Hepatocyte (in vitro differentiated cells): ENCODE measurements at regions not wholly inside any gene's neighbourhood (a gene's known extent, or its start where the extent isn't known, plus 50 kb on each side); places are given as distances from the start of the nearest gene placed in this dataset.

Experiments used
- DNase-seq: peaks from one replicate; pipeline ENCODE4 v3.0.0-alpha.2; 2016; ENCODE audit warnings: low spot score
- H2AFZ ChIP-seq: fragments of 200-600 bp; sonication (generic); 2 replicates; pipeline ENCODE4 v1.6.0; 2016; ENCODE audit warnings: antibody characterized with exemption, mild to moderate bottlenecking
- H3K27ac ChIP-seq: fragments of 200-600 bp; sonication (generic); 2 replicates; pipeline ENCODE4 v1.5.1; 2016; ENCODE audit warnings: mild to moderate bottlenecking
- H3K27me3 ChIP-seq: fragments of 200-600 bp; sonication (generic); 2 replicates; pipeline ENCODE4 v1.6.1; 2016
- H3K36me3 ChIP-seq: fragments of 200-600 bp; sonication (generic); replicated peaks from 2 replicates; pipeline ENCODE4 v1.5.1; 2016; ENCODE audit warnings: low read depth; ENCODE audit not compliant: insufficient read depth
- H3K4me1 ChIP-seq: fragments of 200-600 bp; sonication (generic); 2 replicates; pipeline ENCODE4 v1.5.1; 2016; ENCODE audit warnings: mild to moderate bottlenecking, moderate library complexity; ENCODE audit not compliant: insufficient read depth
- H3K4me2 ChIP-seq: fragments of 200-600 bp; sonication (generic); 2 replicates; pipeline ENCODE4 v1.6.0; 2016
- H3K4me3 ChIP-seq: fragments of 200-600 bp; sonication (generic); 2 replicates; pipeline ENCODE4 v1.5.1; 2016; ENCODE audit warnings: mild to moderate bottlenecking
- H3K79me2 ChIP-seq: fragments of 200-600 bp; sonication (generic); 2 replicates; pipeline ENCODE4 v1.6.0; 2017; ENCODE audit warnings: mild to moderate bottlenecking
- H3K9me2 ChIP-seq: fragments of 200-600 bp; sonication (generic); replicated peaks from 2 replicates; pipeline ENCODE4 v1.6.0; 2017; ENCODE audit warnings: mild to moderate bottlenecking; ENCODE audit not compliant: insufficient read depth
- H3K9me3 ChIP-seq: fragments of 200-600 bp; sonication (generic); 2 replicates; pipeline ENCODE4 v1.5.1; 2016; ENCODE audit warnings: low read depth, mild to moderate bottlenecking
- H4K20me1 ChIP-seq: fragments of 200-600 bp; sonication (generic); 2 replicates; pipeline ENCODE4 v1.6.0; 2016; ENCODE audit warnings: mild to moderate bottlenecking; ENCODE audit not compliant: insufficient read depth, poor library complexity, severe bottlenecking
- EZH2 ChIP-seq: fragments of 200-600 bp; sonication (generic); IDR thresholded peaks from 2 replicates; pipeline ENCODE4 v1.6.1; 2016; ENCODE audit warnings: antibody characterized with exemption, mild to moderate bottlenecking, borderline replicate concordance
- EZH2phosphoT487 ChIP-seq: fragments of 200-600 bp; sonication (generic); IDR thresholded peaks from one replicate; pipeline ENCODE4 v1.6.1; 2018; ENCODE audit warnings: antibody characterized with exemption, mild to moderate bottlenecking, low read depth, moderate library complexity; ENCODE audit not compliant: unreplicated experiment, severe bottlenecking
- WGBS: methylation state at CpG from one replicate; pipeline ENCODE4 v1.1.6; 2016; ENCODE audit warnings: low lambda C conversion rate; ENCODE audit errors: missing lambda C conversion rate; 5-methylcytosine and 5-hydroxymethylcytosine counted together
- TF ChIP-seq, protein P1 (sequence below): fragments of 200-600 bp; sonication (generic); IDR thresholded peaks from 2 replicates; pipeline ENCODE4 v1.5.1; 2016; ENCODE audit warnings: antibody characterized with exemption, mild to moderate bottlenecking; ENCODE audit not compliant: poor library complexity

DNA sequence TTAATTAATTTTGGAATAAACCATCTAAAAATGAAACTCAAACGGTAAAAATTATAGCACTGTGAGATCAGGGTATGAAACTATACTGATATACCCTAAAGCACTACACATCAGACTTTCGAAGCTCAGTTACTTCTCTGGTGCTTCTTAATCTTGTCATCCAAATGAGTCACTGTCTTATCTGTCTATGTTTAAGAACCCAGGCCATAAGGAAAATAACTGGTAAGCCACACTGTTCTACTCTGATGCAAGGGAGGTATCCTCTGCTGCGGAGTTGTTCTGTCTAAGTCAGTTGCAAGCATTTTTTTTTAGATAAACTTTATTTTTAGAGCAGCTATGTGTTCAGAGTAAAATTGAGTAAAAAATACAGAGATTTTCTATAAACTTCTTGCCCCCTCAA lies 830.8 kb upstream of the POU3F4 start:
- no peak overlapping the region for H3K4me2 ChIP-seq
- no peaks in the 10 kb centered on the region for H3K36me3 ChIP-seq
- no peak overlapping the region for H3K4me3 ChIP-seq
- TF ChIP-seq EZH2, result no peak
- no peak for TF ChIP-seq EZH2phosphoT487
- TF ChIP-seq, protein P1, sequence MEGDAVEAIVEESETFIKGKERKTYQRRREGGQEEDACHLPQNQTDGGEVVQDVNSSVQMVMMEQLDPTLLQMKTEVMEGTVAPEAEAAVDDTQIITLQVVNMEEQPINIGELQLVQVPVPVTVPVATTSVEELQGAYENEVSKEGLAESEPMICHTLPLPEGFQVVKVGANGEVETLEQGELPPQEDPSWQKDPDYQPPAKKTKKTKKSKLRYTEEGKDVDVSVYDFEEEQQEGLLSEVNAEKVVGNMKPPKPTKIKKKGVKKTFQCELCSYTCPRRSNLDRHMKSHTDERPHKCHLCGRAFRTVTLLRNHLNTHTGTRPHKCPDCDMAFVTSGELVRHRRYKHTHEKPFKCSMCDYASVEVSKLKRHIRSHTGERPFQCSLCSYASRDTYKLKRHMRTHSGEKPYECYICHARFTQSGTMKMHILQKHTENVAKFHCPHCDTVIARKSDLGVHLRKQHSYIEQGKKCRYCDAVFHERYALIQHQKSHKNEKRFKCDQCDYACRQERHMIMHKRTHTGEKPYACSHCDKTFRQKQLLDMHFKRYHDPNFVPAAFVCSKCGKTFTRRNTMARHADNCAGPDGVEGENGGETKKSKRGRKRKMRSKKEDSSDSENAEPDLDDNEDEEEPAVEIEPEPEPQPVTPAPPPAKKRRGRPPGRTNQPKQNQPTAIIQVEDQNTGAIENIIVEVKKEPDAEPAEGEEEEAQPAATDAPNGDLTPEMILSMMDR, result no peak
- H3K4me1 ChIP-seq, result no peaks in the 10 kb centered on the region
- H2AFZ ChIP-seq, result no peak overlapping the region
- no peaks in the 10 kb centered on the region for H3K27me3 ChIP-seq
- WGBS, result 53% methylated on average over 3 of the region's 3 CpGs
- no peaks in the 10 kb centered on the region for H3K9me2 ChIP-seq
- H4K20me1 ChIP-seq, result no peaks in the 10 kb centered on the region
- H3K9me3 ChIP-seq, result no peaks in the 10 kb centered on the region
- no peaks in the 10 kb centered on the region for H3K79me2 ChIP-seq
- DNase-seq, result peak; percentile 20
- H3K27ac ChIP-seq, result no peak overlapping the region

GRCh38 chrX:82692991-82693390 lies 815.1 kb upstream of the POU3F4 start:
- TF ChIP-seq EZH2, result no peak
- TF ChIP-seq EZH2phosphoT487, result no peak
- no peaks in the 10 kb centered on the region for H3K27me3 ChIP-seq
- H3K4me2 ChIP-seq, result no peak overlapping the region
- no peaks in the 10 kb centered on the region for H4K20me1 ChIP-seq
- H2AFZ ChIP-seq, result no peak overlapping the region
- H3K4me1 ChIP-seq, result no peaks in the 10 kb centered on the region
- H3K79me2 ChIP-seq, result no peaks in the 10 kb centered on the region
- 62% methylated on average over 3 of the region's 3 CpGs for WGBS
- no peak overlapping the region for H3K27ac ChIP-seq
- H3K4me3 ChIP-seq, result no peak overlapping the region
- H3K9me3 ChIP-seq, result no peaks in the 10 kb centered on the region
- no peaks in the 10 kb centered on the region for H3K9me2 ChIP-seq
- DNase-seq, result no peak
- no peaks in the 10 kb centered on the region for H3K36me3 ChIP-seq

GRCh38 chrX:82695066-82695465 lies 813.0 kb upstream of the POU3F4 start:
- DNase-seq, result no peak
- Histone ChIP-seq H2AFZ (no peak overlapping the region), H3K4me1 (no peaks in the 10 kb centered on the region)

DNA sequence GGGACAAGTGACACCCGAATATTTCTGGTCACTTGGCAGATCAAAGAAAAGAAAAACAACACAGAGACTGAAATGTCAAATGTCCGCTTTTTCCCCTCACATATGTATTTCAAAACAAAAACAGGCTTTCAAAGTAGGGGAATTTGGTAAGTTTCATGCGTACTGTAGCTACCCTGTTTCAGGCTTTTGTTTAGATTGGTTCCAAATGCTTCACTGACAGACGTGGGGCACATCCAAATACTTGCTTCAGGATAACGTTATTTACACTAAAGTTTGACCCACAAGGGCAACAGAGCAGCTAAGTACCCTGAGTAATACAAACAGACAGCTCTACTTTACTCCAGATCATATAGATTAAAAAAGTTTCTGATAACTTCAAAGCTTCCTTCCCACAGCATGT lies 804.5 kb upstream of the POU3F4 start:
- no peaks in the 10 kb centered on the region for H3K9me2 ChIP-seq
- no peaks in the 10 kb centered on the region for H3K4me1 ChIP-seq
- no peak overlapping the region for H3K27ac ChIP-seq
- no peaks in the 10 kb centered on the region for H3K27me3 ChIP-seq
- peak overlapping the region; percentile 30 for H3K4me2 ChIP-seq
- 43% methylated on average over 5 of the region's 5 CpGs for WGBS
- no peaks in the 10 kb centered on the region for H3K9me3 ChIP-seq
- H2AFZ ChIP-seq, result no peak overlapping the region
- no peak overlapping the region for H3K4me3 ChIP-seq
- no peaks in the 10 kb centered on the region for H4K20me1 ChIP-seq
- TF ChIP-seq, protein P1, result no peak
- TF ChIP-seq EZH2 (no peak), EZH2phosphoT487 (no peak)
- H3K36me3 ChIP-seq, result no peaks in the 10 kb centered on the region
- H3K79me2 ChIP-seq, result no peaks in the 10 kb centered on the region
- DNase-seq, result no peak

More at GRCh38 chrX:82695066-82695465, 813.0 kb upstream of the POU3F4 start:
- H3K4me2 ChIP-seq, result no peak overlapping the region
- H3K79me2 ChIP-seq, result no peaks in the 10 kb centered on the region
- H3K9me3 ChIP-seq, result no peaks in the 10 kb centered on the region
- no peak overlapping the region for H3K4me3 ChIP-seq
- TF ChIP-seq, protein P1, result no peak
- TF ChIP-seq EZH2phosphoT487, result no peak
- no peak for TF ChIP-seq EZH2
- no peaks in the 10 kb centered on the region for H3K36me3 ChIP-seq
- H3K9me2 ChIP-seq, result no peaks in the 10 kb centered on the region
- H3K27me3 ChIP-seq, result no peaks in the 10 kb centered on the region
- no peaks in the 10 kb centered on the region for H4K20me1 ChIP-seq
- 79% methylated on average over 2 of the region's 2 CpGs for WGBS
- H3K27ac ChIP-seq, result no peak overlapping the region
